ENCODE measurements at regions not wholly inside any gene's neighbourhood (a gene's known extent, or its start where the extent isn't known, plus 50 kb on each side); places are given as distances from the start of the nearest gene placed in this dataset.

- TF ChIP-seq, protein P1, sequence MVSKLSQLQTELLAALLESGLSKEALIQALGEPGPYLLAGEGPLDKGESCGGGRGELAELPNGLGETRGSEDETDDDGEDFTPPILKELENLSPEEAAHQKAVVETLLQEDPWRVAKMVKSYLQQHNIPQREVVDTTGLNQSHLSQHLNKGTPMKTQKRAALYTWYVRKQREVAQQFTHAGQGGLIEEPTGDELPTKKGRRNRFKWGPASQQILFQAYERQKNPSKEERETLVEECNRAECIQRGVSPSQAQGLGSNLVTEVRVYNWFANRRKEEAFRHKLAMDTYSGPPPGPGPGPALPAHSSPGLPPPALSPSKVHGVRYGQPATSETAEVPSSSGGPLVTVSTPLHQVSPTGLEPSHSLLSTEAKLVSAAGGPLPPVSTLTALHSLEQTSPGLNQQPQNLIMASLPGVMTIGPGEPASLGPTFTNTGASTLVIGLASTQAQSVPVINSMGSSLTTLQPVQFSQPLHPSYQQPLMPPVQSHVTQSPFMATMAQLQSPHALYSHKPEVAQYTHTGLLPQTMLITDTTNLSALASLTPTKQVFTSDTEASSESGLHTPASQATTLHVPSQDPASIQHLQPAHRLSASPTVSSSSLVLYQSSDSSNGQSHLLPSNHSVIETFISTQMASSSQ (IDR thresholded peaks at IDR 0.05; ENCODE audit: low read depth), result no peak
- TF ChIP-seq, protein P1 (CRISPR knock-in tag; IDR thresholded peaks at IDR 0.05; ENCODE audit: borderline replicate concordance), result no peak
- no peak for TF ChIP-seq RARA (CRISPR knock-in tag; IDR thresholded peaks at IDR 0.05)
- no peak for TF ChIP-seq ZBTB20 (CRISPR knock-in tag; IDR thresholded peaks at IDR 0.05; ENCODE audit: borderline replicate concordance, low read depth)
- TF ChIP-seq CREM (IDR thresholded peaks at IDR 0.05), result no peak
- TF ChIP-seq CREM (CRISPR knock-in tag; IDR thresholded peaks at IDR 0.05), result no peak
- TF ChIP-seq RXRA (CRISPR knock-in tag; IDR thresholded peaks at IDR 0.05), result no peak
- TF ChIP-seq FOXA3 (CRISPR knock-in tag; IDR thresholded peaks at IDR 0.05), result no peak
- TF ChIP-seq, protein P2, sequence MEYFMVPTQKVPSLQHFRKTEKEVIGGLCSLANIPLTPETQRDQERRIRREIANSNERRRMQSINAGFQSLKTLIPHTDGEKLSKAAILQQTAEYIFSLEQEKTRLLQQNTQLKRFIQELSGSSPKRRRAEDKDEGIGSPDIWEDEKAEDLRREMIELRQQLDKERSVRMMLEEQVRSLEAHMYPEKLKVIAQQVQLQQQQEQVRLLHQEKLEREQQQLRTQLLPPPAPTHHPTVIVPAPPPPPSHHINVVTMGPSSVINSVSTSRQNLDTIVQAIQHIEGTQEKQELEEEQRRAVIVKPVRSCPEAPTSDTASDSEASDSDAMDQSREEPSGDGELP (IDR thresholded peaks at IDR 0.05; ENCODE audit: borderline replicate concordance, low read depth), result no peak
These were observed 86.9 kb upstream of the UBE2E2 start (continued) for GRCh38 chr3:23116081-23116837.

Data from HepG2 (cell line).